GM21576 (cell line): ENCODE measurements at regions not wholly inside any gene's neighbourhood (a gene's known extent, or its start where the extent isn't known, plus 50 kb on each side); places are given as distances from the start of the nearest gene placed in this dataset.

ENCODE experiments used
- ATAC-seq: cut with Tn5 transposase; IDR thresholded peaks from one replicate; pipeline ENCODE4 v1.9.1; 2021; ENCODE audit warnings: mild to moderate bottlenecking, moderate library complexity; ENCODE audit not compliant: unreplicated experiment

- no peak for ATAC-seq
Observed at GRCh38 chr3:137201066-137201465, 243.3 kb downstream of the IL20RB start.

GRCh38 chr3:137202941-137203340 is 245.2 kb downstream of the IL20RB start:
- no peak for ATAC-seq

GRCh38 chr3:137204409-137204808 is 246.6 kb downstream of the IL20RB start:
- ATAC-seq = no peak

- ATAC-seq = no peak
Observed at GRCh38 chr3:137205394-137206045, 247.7 kb downstream of the IL20RB start.

- no peak for ATAC-seq
Observed at GRCh38 chr3:137207616-137208015, 249.8 kb downstream of the IL20RB start.

- no peak for ATAC-seq
Observed at GRCh38 chr3:137217733-137218132, 259.9 kb downstream of the IL20RB start.

GRCh38 chr3:137219801-137220445 is 262.1 kb downstream of the IL20RB start:
- ATAC-seq = no peak

GRCh38 chr3:137222736-137223225 is 265.0 kb downstream of the IL20RB start:
- ATAC-seq = no peak

- ATAC-seq = no peak
Observed at GRCh38 chr3:137224464-137224863, 266.7 kb downstream of the IL20RB start.

GRCh38 chr3:137242836-137243400 is 285.1 kb downstream of the IL20RB start:
- ATAC-seq = no peak

- ATAC-seq = no peak
Observed at GRCh38 chr3:137246491-137246890, 288.7 kb downstream of the IL20RB start.

GRCh38 chr3:137249311-137249940 is 291.6 kb downstream of the IL20RB start:
- ATAC-seq = no peak

- ATAC-seq = no peak
Observed at GRCh38 chr3:137259089-137259488, 301.3 kb downstream of the IL20RB start.

GRCh38 chr3:137259701-137260100 is 301.9 kb downstream of the IL20RB start:
- ATAC-seq = no peak

- ATAC-seq = no peak
Observed at GRCh38 chr3:137264071-137264820, 306.5 kb downstream of the IL20RB start.

GRCh38 chr3:137264843-137265330 is 307.1 kb downstream of the IL20RB start:
- ATAC-seq = no peak

- ATAC-seq = no peak
Observed at GRCh38 chr3:137282871-137283270, 325.1 kb downstream of the IL20RB start.

GRCh38 chr3:137285924-137286323 is 328.1 kb downstream of the IL20RB start:
- no peak for ATAC-seq

GRCh38 chr3:137293086-137293485 is 335.3 kb downstream of the IL20RB start:
- no peak for ATAC-seq

GRCh38 chr3:137294139-137294538 is 336.4 kb downstream of the IL20RB start:
- no peak for ATAC-seq

- no peak for ATAC-seq
Observed at GRCh38 chr3:137294839-137295238, 337.1 kb downstream of the IL20RB start.
